NCI-H1694 treated with DMSO at 0.1 percent for 48 hours (cell line): ENCODE measurements at regions not wholly inside any gene's neighbourhood (a gene's known extent, or its start where the extent isn't known, plus 50 kb on each side); places are given as distances from the start of the nearest gene placed in this dataset.

ENCODE experiments used
- DNase-seq: peaks from one replicate; lab custom pipeline; 2025; lab: John Stamatoyannopoulos, UW

DNA sequence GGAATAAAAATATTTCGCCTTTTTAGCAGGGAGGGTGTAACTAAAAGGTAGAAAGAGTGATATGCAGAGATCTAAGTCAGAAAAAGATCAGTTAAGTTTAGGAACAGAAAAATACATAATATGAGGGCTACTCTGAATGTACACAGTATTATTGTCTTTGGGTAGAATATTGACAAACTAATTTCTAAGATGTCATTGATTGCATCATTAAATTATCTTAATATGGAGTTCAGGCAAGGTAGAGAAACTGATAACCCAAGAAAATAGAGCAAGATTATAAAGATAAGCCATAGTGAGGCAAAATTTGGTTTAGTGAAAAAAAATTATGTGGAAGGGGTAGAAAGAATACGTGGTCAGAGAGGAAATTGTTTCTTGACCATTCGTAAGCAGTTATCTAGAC is 629.0 kb upstream of the NXPH2 start:
- no peak for DNase-seq

DNA sequence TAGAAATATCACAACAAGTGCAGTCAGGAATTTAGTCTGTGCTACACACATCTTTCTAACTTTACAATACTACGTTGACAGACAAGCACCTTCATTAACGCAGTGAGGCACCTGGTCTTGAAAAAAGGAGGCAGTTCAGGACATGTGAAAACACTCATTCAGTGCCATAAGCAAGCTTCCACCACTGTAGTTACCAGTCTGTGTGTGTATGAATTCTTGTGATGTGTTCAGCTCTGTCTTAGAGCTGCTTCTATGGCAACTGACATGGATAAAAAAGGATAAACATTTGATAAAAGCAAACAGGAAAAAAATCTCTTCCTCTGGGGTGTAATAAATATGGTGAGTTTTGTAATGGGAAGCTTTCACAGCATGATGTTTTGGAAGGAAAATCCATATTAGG is 623.8 kb upstream of the NXPH2 start:
- no peak for DNase-seq

DNA sequence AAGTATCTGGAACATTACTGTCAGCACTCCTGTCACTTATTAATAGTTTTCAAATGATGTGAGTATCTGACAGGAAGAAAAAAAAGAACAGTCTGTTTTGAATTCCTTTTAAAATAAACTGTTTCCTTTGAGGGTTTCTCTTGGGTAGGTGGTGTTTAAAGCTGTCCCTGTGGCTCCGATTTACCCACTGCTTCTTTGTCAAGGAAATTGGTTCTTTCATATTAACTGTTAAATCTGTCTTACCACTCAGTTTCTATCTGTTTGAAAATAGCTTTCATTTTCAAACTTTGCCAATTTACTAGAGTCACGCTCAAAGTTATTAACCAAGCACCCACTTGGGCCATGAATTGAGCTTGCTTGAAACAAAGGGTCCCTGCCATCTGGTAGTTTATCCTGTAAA is 614.6 kb upstream of the NXPH2 start:
- no peak for DNase-seq

DNA sequence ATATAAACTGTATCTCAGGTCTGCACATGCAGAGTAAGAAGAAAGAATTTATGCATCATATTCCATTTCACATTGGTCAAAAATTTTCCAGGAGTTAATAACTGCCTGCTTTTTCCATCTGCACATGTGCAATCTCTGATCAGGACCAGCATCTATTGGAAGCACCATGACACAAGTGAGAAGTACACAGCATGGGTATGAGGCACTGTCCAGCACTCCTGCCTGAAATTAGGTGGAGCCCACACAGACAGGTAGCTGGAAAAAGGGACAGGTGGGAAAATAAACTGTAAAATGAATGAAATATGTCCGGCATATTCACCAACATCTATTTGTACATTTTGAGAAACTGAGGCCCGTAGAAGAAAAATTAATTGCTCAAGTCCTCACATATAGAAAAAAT is 609.2 kb upstream of the NXPH2 start:
- no peak for DNase-seq

DNA sequence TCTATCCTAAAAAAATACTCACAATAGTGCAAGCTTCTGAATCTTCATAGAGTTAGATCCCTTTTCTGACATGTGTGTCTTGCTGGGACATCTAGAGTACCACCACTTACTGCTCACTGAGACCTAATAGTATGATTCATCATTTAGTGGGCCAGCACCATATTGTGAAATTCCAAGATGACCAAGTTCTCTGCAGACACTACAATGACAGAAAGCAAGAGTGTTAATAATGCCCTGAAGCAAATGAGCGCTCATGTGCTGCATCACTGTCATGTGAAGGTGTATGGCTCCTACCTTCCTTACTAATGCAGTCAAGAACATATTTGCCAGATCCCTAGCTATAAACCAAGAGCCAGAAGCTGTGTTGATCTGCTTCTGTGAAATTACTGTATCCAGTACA is 606.2 kb upstream of the NXPH2 start:
- DNase-seq, result no peak

DNA sequence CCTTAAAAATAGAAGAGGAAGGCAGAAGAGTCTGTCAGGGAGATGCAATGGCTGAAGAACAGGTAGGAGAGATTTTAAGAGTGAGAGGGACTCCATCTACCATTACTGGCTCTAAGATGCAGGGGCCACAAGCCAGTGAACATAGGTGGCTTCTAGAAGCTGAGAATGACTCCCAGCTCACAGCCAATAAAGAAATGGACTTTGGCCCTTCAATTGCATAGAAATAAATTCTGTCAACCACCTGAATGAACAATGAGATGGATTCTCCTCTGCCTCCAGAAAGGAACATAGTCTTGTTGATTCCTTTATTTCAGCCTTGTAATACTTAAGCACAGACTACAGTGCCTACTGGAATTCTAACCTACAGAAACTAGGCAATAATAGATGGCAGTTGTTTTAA is 603.3 kb upstream of the NXPH2 start:
- DNase-seq, result no peak

DNA sequence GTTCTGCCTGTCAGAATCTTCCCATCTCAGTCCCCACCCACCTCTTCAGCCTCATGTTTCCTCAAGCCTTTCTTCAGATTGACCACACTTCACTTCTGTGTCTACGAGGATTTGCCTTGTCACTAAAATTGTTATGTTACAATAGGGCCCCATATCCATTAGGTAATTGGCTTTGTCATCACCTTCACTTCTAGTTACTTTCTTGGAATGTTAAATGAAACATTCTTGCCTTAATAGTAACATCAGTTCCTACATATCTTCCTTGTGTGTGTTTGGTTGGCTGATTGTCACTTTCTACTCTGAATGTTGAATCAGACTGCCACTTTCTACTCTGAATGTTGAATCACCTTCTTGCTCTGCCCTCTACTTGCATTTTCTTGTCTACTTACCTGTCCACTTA is 599.9 kb upstream of the NXPH2 start:
- no peak for DNase-seq

DNA sequence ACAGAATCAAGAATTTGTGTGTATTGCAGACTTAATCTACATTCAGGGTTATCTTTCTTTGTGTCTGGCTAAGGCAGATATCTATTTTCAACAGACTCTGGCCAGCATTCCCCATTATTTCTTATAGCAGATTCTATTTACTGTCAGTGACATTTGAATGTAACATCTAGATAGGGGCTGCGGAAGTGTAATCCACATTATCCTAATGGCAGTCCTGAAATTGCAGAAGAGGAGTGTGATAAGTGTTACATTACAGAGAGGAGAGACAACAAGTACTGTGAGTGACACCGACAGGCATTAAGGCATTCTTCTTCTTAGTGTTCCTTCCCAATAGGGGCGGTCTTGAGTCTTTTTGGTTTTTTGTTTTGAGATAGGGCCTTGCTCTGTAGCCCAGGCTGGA is 598.2 kb upstream of the NXPH2 start:
- DNase-seq, result no peak

DNA sequence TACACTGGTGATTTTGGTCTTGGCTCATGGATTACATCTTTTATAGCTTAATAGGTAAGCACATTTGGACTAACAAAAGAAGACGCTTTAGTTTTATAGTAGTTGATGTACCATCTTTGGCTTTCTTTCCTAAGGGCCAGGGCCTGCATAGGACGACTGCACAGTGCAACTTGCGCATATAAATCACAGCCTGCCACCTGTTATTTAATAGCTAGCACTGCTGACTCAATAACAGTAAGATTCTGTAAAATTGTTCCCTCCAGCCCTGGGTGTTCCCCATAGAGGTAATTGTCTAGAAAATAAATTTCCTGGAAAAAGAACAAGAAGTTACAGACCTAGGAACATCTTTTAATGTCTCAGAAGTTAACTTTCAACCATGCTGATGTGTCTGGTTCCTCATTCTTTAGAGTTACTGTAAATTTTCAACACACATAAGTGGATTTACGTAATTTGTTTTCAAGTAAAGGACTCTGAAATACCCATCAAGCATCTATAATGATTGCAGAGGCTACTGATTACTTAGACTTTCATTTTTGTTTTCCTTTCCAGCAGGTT is 594.2 kb upstream of the NXPH2 start:
- no peak for DNase-seq

DNA sequence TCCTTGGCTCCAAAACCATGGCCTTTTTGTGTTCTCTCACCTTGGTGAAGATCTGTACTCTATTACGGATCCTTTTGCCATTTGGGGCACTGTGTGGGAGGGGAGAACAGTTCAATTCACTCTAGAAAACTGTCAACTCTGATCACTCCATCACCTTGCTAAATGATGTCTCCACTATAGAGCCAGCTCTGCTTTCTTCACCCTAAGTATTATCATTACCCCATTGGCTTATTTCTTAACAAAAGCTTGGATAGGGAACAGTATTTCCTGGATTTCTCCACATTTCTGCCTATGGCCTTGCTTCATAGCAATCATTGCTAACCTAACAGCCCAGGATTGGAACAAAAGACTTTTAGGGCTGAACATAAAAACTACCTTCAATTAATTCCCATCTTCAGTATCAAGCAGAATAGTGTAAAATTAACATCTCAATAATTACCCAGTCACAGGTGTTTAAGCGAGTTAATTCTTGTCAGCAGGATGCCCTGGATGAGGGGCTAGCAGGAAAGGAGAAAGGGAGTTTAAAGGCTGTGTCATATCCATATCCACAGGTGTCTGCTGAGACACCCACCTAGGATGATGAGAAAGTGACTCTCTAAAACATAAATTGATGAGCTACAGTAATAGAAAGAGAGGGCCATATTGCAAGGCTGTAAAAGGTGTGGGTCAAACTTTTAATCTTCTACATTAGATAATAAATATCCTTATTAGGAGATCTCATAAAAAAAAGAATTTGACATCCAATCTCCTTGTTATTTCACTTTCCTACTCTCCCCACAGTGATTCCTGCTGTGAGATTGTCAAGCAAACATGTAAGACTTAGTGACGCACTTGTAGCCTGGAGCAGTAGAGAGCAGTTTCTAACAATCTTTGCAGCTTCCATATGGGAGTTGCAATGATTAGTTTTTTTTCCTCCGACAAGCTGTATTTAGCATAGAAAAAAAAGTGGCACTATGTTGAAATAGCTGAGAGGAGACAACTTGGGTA is 589.5 kb upstream of the NXPH2 start:
- no peak for DNase-seq

DNA sequence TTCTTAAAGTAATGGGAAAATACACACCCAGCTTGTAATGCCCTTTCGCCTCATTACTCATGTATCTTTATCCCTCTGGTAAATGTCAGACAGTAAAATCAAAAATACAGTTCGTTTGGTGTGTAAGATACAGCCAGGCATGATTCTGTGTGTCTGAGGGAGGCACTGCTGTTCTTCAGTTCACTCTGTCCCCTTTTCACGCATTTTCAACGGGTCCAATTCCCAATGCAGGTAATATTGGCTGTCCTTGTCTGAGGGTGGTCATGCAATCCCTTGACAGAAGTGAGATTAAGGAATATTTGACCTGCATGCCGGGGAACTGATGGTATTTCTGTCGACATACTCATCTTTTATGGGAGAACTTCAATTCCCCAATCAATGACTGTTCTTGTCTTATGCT is 587.2 kb upstream of the NXPH2 start:
- DNase-seq, result no peak

DNA sequence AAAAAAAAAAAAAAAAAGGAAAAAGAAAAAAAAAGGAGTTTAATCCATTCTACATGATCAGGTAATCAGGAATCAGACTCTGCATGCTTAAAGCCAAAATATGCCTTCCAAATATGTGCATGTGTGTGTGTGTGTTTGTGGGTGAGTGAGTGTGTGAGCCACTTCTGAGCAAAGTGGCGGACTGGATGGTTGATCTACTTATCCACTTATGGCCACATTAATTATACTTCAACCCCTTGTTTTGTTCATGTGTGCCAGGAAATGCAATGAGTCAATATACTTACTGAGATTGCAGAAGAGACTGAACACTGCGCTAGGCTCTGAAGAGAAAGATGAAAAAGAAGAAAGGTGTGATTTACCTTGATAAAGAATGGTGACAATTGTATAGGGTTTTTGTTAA is 586.5 kb upstream of the NXPH2 start:
- no peak for DNase-seq

DNA sequence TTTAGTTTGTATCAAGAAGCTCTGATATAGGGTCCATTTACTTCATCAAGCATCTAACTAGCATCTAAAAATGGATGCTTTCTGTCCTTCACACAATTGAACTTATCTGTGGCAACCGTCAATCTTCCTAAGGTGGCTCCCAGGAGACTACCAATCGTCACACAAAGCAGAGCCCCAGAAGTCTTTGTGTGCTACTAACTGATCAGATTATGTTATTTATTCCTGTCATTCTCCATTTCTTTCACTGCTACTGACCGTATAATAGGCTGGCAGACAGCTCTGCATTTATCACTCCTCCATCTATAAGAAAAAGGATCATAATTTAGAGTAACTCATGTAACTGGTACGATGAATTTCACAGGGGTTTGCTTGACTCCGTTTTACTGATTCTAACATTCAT is 585.0 kb upstream of the NXPH2 start:
- DNase-seq, result no peak

DNA sequence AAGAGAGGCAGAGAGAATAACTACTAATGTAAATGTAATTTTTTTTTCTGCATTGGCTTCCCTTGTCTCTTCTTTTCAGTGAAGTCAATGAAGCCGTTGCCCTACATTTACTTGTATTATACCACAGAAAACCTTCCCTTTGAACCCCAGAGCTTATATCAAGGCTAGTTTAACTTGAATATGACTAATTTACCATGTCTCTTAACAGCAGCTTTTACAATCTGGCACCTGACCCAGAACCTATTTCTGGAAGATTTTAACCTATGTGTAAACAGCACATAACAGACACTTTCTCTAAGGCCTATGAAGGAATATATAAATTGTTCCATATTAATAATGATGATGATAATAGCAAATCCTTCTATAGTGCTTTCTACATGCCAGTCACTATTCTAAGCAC is 580.5 kb upstream of the NXPH2 start:
- DNase-seq, result no peak

DNA sequence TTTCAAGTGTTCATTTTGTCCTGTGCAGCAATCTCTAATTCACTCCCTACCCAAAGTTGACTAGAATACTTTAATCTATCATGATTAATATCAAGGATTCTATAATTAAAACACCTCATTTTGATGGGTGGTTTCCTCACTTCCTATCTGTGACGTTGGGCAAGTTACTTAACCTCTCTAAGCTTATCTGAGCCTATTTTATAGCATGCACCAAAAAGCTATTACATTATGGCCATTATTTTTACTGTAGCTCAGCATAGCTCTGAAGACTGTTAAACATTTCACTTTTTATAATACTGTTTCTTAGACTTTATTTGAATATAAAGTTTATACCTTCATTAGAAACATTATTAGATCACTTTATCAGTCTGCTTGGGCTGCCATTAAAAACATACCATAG is 579.6 kb upstream of the NXPH2 start:
- no peak for DNase-seq

DNA sequence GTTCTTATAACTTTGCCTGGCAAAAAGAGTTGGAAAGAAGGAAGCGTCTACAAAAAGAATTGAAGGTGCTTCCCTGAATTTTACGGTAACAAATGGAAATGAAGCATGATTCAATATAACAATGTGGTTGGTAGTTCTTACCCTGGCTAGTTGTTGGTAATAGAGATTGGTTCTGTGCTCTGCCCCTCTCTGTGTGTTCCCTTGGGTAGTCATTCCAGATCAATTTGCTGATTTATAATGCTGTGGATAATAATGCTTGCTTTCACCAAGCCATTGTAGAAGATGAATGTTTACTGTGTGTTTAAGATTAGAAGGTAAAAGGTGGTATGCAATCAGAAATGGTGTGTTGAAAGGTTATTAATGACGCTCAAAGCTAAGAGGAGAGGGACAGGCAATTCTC is 577.8 kb upstream of the NXPH2 start:
- DNase-seq, result no peak

DNA sequence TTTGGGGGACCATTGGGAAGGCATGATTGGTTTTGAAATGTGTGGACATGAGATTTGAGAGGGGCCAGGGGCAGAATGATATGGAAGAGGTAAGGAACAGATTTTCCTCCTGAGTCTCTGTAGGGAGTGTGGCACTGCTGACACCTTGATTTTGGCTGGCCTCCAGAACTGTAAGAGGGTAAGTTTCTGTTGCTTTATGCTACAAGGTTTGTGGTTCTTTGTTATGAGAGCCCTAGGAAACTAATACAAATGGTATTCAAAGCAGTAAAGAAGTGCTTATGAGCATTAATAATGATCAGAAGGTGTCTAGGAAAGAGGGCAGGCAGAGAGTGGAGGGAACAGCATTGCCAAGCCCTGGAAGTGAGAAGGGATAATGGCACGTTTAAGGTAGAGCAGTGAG is 574.3 kb upstream of the NXPH2 start:
- no peak for DNase-seq

DNA sequence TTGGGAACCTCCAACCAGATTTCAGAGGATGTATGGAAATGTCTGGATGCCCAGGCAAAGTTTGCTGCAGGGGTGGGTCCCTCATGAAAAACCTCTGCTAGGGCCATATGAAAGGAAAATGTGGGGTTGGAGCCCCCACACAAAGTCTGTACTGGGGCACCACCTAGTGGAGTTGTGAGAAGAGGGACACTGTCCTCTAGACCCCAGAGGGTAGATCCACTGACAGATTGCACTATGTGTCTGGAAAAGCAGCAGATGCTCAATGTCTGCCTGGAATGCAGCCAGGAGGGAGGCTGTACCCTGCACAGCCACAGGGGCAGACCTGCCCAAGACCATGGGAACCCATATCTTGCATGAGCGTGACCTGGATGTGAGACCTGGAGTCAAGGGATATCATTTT is 573.7 kb upstream of the NXPH2 start:
- peak; percentile 51 for DNase-seq

DNA sequence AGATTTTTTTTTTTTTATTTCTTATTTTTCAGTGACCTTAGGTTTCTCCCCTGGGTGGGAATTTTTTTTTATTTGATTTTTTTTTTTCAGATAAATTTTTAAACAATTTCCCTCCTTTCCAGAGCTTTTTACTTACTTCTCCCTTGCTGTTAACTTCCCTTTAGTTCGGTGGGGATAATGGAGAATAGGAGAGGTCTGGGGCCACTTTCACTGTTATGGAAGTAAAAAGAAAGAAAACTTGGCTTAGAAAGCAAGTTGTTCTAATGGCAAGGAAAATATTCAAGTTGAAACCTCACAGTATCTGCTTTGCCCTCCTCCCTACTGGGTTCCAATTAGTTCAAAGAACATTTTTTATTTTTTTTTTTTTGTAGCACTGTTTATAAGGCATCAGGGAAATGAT is 537.1 kb upstream of the NXPH2 start:
- DNase-seq, result no peak

DNA sequence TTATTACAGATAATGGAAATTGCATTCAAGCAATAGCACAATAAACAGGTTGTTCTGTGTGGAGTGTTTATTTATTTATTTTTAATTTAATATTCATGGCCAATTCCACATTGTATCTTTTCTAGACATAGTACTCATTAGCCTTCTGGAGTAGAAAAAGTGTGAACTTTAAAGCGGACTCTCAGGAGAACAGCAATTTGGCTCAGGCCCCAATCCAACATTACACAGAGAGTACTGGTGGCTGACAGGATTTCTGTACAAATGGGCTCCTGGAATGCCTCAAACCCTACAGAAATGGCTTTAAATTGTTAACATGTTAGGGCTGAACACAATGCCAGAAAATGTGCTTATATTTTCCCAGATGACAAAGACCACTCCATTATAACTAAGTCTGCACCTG is 533.9 kb upstream of the NXPH2 start:
- DNase-seq, result no peak

DNA sequence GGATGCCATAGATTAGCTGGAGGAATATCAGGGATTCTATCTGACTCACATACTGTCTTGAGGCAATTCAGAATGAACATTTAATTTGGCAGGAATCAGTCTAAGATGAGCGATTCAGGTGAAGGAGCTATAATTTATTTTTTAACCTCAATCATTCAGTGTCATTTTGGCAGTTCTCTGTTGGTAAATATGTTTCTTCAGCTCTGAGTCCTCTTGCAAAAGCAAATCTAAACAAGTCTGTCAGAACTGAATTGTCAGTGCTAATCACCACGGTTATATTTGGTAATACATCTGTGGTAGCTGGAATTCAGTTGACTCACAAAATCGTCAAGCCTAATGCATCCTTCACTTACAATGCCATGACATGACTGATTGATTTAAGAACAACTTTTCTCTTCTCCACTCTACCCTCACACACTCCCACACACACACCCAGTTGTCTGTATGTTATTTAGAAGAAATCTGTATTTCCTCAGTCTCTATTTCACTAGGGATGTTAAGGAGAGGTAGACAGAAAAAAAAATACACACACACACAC is 516.6 kb upstream of the NXPH2 start:
- DNase-seq, result no peak

DNA sequence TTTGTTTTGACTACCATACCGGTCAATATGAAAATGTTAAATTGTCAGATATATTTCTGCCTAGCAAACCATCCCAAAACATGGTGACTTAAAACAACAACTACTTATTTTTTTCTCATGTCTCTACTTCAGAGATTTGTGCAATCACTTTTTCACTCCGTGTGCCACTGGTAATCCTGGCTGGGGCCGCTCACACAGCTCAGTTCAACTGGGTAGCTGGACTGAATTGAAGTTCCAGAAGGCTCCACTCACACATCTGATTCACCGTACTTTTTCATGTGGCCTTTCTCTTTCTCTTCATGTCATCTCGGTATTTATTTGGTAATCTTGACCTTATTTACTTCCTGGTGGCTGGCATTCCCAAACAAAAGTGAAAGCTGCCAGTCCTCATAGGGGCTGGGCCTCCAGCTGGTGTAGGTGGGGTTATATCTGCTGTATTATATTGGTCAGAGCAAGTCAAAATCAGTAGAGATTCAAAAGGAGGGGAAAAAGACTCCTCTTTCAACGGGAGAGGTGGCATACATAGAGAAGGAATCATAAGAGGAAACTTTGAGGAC is 513.9 kb upstream of the NXPH2 start:
- no peak for DNase-seq

DNA sequence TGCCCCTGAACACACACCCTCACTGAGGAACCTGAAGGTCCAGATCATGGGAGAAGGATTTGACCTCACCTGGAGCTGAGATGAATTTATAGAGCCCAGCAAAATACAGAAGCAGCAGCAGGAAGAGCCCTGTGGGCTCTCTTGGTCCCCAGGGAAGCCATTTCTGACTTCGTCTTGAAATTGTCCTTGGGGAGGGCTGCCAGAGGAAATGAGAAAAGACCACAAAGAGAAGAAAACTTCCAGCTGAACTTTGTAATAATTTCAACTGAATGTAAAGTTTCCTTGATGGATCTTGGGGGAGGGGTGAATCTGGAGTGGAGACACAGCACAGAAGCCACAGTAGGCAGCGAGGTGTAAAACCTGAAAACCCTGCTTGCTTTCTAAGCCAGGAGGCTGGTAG is 500.9 kb upstream of the NXPH2 start:
- DNase-seq, result no peak
